ENCODE measurements at regions not wholly inside any gene's neighbourhood (a gene's known extent, or its start where the extent isn't known, plus 50 kb on each side); places are given as distances from the start of the nearest gene placed in this dataset.

- TF ChIP-seq CTCF (IDR thresholded peaks at IDR 0.05; ENCODE audit: insufficient read depth, low read length) (no peak), GABPA (IDR thresholded peaks at IDR 0.05; ENCODE audit: low read depth) (no peak)
Observed at GRCh38 chrX:147737690-147738089, 174.0 kb upstream of the FMR1 start.
